SKM-1 treated with dmso at 0.1 percent for 144 hours (cell line): ENCODE measurements at regions not wholly inside any gene's neighbourhood (a gene's known extent, or its start where the extent isn't known, plus 50 kb on each side); places are given as distances from the start of the nearest gene placed in this dataset.
"Not testable (repeated sequence)": the region's sequence is repeated elsewhere in the genome, so short reads cannot be mapped to it uniquely, and the experiment has no call there.

ENCODE experiments used
- DNase-seq: peaks from one replicate; lab custom pipeline; 2025; ENCODE audit not compliant: unreplicated experiment; lab: John Stamatoyannopoulos, UW

- not testable (repeated sequence) for DNase-seq
Observed at GRCh38 chr9:97105220-97105619, 66.3 kb upstream of the CTSV start.

GRCh38 chr9:97103613-97104383, 64.9 kb upstream of the CTSV start:
- not testable (repeated sequence) for DNase-seq

DNA sequence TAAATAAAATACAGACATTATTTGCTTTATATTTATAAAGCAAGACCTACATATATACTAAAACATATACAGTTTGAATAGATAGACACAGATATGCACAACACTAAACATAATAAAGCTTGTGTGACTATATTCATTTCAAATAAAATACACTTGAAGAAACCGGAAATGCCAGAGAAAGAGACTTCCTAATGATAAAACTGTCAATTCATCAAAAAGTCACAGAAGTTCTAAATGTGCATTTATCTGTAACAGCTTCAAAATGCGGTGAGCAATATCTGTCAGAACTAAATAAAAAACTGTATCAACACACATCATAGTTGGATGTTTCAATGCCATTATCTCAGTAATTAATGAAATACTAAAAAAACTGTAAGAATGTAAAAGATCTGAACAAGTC, 60.6 kb upstream of the CTSV start:
- not testable (repeated sequence) for DNase-seq

DNA sequence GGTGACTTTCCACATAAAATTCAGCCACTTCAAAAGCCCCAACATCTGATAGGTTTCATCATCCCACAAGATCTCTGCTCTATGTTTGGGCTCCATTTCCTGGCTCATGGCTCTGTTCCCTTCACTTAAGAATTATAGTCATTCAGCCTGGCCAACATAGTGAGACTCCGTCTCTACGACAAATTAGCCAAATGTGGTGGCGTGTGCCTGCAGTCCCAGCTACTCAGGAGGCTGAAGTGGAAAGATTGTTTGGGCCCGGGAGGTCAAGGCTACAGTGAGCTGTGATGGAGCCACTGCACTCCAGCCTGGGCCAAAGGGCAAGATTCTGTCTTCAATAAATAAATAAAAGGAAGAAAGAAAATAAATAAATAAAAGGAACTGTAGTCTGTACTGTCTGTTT, 57.9 kb upstream of the CTSV start:
- DNase-seq: no peak

- DNase-seq: not testable (repeated sequence)
Observed at GRCh38 chr9:97089361-97089760, 50.4 kb upstream of the CTSV start.
